HG02763 (cell line): ENCODE measurements at regions not wholly inside any gene's neighbourhood (a gene's known extent, or its start where the extent isn't known, plus 50 kb on each side); places are given as distances from the start of the nearest gene placed in this dataset.
"Not testable (repeated sequence)": the region's sequence is repeated elsewhere in the genome, so short reads cannot be mapped to it uniquely, and the experiment has no call there.

Experiments used
- ATAC-seq: cut with Tn5 transposase; IDR thresholded peaks from one replicate; pipeline ENCODE4 v1.9.1; 2021; ENCODE audit warnings: mild to moderate bottlenecking, moderate library complexity; ENCODE audit not compliant: unreplicated experiment

GRCh38 chr19:27891411-27891810 lies 1321.5 kb downstream of the UQCRFS1 start:
- no peak for ATAC-seq

GRCh38 chr19:27890696-27891095 lies 1322.3 kb downstream of the UQCRFS1 start:
- no peak for ATAC-seq

- no peak for ATAC-seq
Measured at GRCh38 chr19:27890206-27890605, 1322.7 kb downstream of the UQCRFS1 start.

- no peak for ATAC-seq
Measured at GRCh38 chr19:27889156-27889555, 1323.8 kb downstream of the UQCRFS1 start.

GRCh38 chr19:27887946-27888345 lies 1325.0 kb downstream of the UQCRFS1 start:
- no peak for ATAC-seq

GRCh38 chr19:27885359-27885758 lies 1327.6 kb downstream of the UQCRFS1 start:
- no peak for ATAC-seq

GRCh38 chr19:27884376-27884775 lies 1328.6 kb downstream of the UQCRFS1 start:
- ATAC-seq, result no peak

GRCh38 chr19:27881213-27881612 lies 1331.7 kb downstream of the UQCRFS1 start:
- no peak for ATAC-seq

GRCh38 chr19:27876976-27877512 lies 1335.9 kb downstream of the UQCRFS1 start:
- ATAC-seq, result no peak

- no peak for ATAC-seq
Measured at GRCh38 chr19:27876489-27876888, 1336.5 kb downstream of the UQCRFS1 start.

- ATAC-seq, result no peak
Measured at GRCh38 chr19:27872370-27872769, 1340.6 kb downstream of the UQCRFS1 start.

GRCh38 chr19:27870293-27870692 lies 1342.7 kb downstream of the UQCRFS1 start:
- ATAC-seq, result no peak

- ATAC-seq, result no peak
Measured at GRCh38 chr19:27868007-27868406, 1344.9 kb downstream of the UQCRFS1 start.

- no peak for ATAC-seq
Measured at GRCh38 chr19:27865927-27866777, 1346.8 kb downstream of the UQCRFS1 start.

GRCh38 chr19:27861411-27861975 lies 1351.5 kb downstream of the UQCRFS1 start:
- no peak for ATAC-seq

- no peak for ATAC-seq
Measured at GRCh38 chr19:27860309-27860934, 1352.5 kb downstream of the UQCRFS1 start.

GRCh38 chr19:27859689-27860088 lies 1353.3 kb downstream of the UQCRFS1 start:
- ATAC-seq, result no peak

GRCh38 chr19:27858981-27859581 lies 1353.9 kb downstream of the UQCRFS1 start:
- ATAC-seq, result no peak

- ATAC-seq, result not testable (repeated sequence)
Measured at GRCh38 chr19:27852931-27853330, 1360.0 kb downstream of the UQCRFS1 start.

GRCh38 chr19:27851543-27852060 lies 1361.3 kb downstream of the UQCRFS1 start:
- ATAC-seq, result no peak

- ATAC-seq, result no peak
Measured at GRCh38 chr19:27851002-27851481, 1361.9 kb downstream of the UQCRFS1 start.
